C1 segment of cervical spinal cord (tissue), 14 donors: ENCODE measurements at regions not wholly inside any gene's neighbourhood (a gene's known extent, or its start where the extent isn't known, plus 50 kb on each side); places are given as distances from the start of the nearest gene placed in this dataset.

Experiments
- DNase-seq, 14 donors: peaks; one replicate each; lab custom pipeline; 2025; lab: John Stamatoyannopoulos, UW

GRCh38 chr1:172801771-172802322 is 142.9 kb downstream of the FASLG start:
- no peak for DNase-seq

GRCh38 chr1:172809750-172810149 is 150.8 kb downstream of the FASLG start:
- no peak for DNase-seq

- DNase-seq = no peak
Observed at GRCh38 chr1:172810480-172811175, 151.7 kb downstream of the FASLG start.

- DNase-seq = no peak
Observed at GRCh38 chr1:172811694-172812093, 152.8 kb downstream of the FASLG start.

- DNase-seq = no peak
Observed at GRCh38 chr1:172812118-172812517, 153.2 kb downstream of the FASLG start.

GRCh38 chr1:172813330-172813729 is 154.4 kb downstream of the FASLG start:
- DNase-seq = no peak

GRCh38 chr1:172814428-172814827 is 155.5 kb downstream of the FASLG start:
- no peak for DNase-seq

GRCh38 chr1:172815740-172816139 is 156.8 kb downstream of the FASLG start:
- no peak for DNase-seq

GRCh38 chr1:172818841-172819527 is 160.1 kb downstream of the FASLG start:
- peak in 3 of 14 donors; percentile 3 to 6 (median 4) for DNase-seq

GRCh38 chr1:172820475-172821158 is 161.7 kb downstream of the FASLG start:
- no peak for DNase-seq

GRCh38 chr1:172821609-172822274 is 162.8 kb downstream of the FASLG start:
- peak in 2 of 14 donors; percentile 27 to 32 for DNase-seq

- DNase-seq = no peak
Observed at GRCh38 chr1:172822886-172823285, 164.0 kb downstream of the FASLG start.

GRCh38 chr1:172823534-172823933 is 164.6 kb downstream of the FASLG start:
- DNase-seq = no peak

- no peak for DNase-seq
Observed at GRCh38 chr1:172824209-172824608, 165.3 kb downstream of the FASLG start.

- peak in 3 of 14 donors; percentile 2 to 5 (median 4) for DNase-seq
Observed at GRCh38 chr1:172826096-172826741, 167.3 kb downstream of the FASLG start.

- no peak for DNase-seq
Observed at GRCh38 chr1:172827301-172827700, 168.4 kb downstream of the FASLG start.

GRCh38 chr1:172827841-172828240 is 168.9 kb downstream of the FASLG start:
- no peak for DNase-seq

- no peak for DNase-seq
Observed at GRCh38 chr1:172832006-172832725, 173.3 kb downstream of the FASLG start.

GRCh38 chr1:172833954-172834353 is 175.1 kb downstream of the FASLG start:
- DNase-seq = no peak

GRCh38 chr1:172834609-172835008 is 175.7 kb downstream of the FASLG start:
- no peak for DNase-seq

- DNase-seq = no peak
Observed at GRCh38 chr1:172835834-172836233, 176.9 kb downstream of the FASLG start.
